DMS 273 (cell line): ENCODE measurements at regions not wholly inside any gene's neighbourhood (a gene's known extent, or its start where the extent isn't known, plus 50 kb on each side); places are given as distances from the start of the nearest gene placed in this dataset.
"Not testable (repeated sequence)": the region's sequence is repeated elsewhere in the genome, so short reads cannot be mapped to it uniquely, and the experiment has no call there.

Experiments used
- DNase-seq: peaks from one replicate; lab custom pipeline; 2025; ENCODE audit not compliant: unreplicated experiment; lab: John Stamatoyannopoulos, UW

DNA sequence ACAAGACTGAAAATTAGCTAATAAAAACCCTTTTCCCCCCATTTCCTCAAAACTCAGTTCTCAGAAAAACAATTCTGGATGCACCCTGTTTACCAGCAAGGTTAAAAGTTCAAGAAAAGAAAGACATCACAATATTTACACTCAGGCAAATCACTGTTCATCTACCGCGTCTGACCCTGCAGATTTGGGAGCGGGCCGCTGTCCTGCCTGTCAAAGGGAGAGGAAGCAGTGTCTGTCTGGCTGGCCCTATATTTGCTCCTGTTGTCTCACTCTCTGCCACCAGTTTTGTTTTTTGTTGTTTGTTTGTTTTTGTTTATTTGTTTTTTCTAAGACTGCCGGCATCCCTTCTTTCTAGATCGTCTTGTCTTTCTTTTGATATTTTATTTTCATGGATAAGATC, 299.4 kb downstream of the BCL2L11 start:
- not testable (repeated sequence) for DNase-seq

- DNase-seq = not testable (repeated sequence)
These were observed 300.1 kb downstream of the BCL2L11 start for GRCh38 chr2:111420835-111421234.

DNA sequence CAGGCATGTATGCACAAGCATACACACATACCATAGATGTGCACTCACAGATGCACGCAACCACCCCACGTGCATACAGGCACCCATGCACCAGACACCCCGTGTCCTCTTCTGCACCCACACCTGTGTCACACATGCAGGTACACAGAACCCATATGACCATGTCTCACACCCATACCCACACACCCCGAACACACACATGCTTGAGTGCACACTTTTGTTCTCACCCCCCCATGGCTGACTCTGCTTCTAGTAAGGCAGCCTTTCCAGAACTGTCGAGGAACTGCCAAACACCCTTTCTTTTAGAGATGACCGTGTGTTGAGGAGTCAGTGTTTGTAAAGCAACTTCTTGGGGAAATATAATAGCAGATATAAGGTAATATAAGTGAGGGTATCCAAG, 301.2 kb downstream of the BCL2L11 start:
- not testable (repeated sequence) for DNase-seq

DNA sequence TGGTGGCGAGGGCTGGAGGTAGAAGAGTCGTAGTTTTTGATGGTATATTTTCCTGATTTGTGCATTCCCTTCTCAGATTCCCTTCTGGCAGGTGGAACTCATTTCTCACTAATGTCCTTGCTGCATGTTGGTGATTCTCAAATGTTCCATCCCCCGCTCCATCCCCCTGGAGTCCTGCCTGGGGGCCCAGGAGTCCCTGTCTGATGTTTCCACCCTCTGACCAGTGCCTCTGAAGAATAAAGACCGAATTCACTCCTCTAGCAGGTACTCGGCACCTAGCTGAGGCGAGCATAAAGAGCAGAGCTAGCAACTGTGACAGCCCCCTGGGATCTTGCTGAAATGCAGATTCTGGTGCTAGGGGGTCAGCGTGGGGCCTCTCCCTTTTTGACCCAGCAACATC, 301.8 kb downstream of the BCL2L11 start:
- DNase-seq = not testable (repeated sequence)

- not testable (repeated sequence) for DNase-seq
These were observed 302.5 kb downstream of the BCL2L11 start for GRCh38 chr2:111423184-111423583.

DNA sequence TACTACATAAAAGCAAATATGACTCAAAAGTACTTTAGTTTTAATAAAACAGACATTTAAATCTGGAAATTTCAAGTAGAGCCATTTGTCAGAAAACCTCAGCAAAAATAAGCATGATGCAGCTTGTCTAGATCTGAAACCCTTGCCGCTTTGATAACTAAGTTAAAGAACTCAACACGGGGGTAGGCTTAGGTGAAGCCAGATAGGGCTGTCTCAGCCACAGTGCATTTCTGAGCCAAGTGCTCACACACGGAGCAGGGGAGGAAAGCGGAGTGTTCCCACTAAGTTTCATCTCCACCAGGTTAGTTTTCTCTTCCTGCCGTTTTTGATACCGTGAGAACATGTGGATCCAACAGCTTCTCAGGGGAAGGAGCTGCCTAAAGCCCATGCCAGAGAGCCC, 303.5 kb downstream of the BCL2L11 start:
- not testable (repeated sequence) for DNase-seq

GRCh38 chr2:111424851-111425309, 304.2 kb downstream of the BCL2L11 start:
- not testable (repeated sequence) for DNase-seq

DNA sequence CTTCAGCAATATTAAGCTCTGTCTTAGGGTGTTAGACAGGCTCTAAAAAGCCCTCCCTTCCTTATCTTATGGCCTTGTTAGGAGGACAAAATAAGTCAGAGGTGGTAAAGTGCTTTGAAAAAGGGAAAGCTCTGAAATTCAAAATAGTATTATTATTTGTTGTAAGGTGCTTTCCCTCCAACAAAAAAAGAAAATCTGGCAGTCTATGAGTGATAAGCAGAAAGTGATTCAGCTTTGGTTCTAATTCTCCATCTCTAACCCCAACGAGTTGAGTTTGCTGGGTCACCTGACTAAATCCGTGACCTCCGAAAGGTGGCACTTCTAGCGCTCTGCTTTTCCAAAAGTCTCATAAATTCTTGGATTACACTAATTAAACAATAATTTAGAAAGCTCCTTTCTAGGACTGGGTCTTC, 305.1 kb downstream of the BCL2L11 start:
- not testable (repeated sequence) for DNase-seq

- DNase-seq = not testable (repeated sequence)
These were observed 306.6 kb downstream of the BCL2L11 start for GRCh38 chr2:111427346-111427745.

- DNase-seq = not testable (repeated sequence)
These were observed 308.2 kb downstream of the BCL2L11 start for GRCh38 chr2:111428915-111429314.

- not testable (repeated sequence) for DNase-seq
These were observed 308.6 kb downstream of the BCL2L11 start for GRCh38 chr2:111429353-111429752.

DNA sequence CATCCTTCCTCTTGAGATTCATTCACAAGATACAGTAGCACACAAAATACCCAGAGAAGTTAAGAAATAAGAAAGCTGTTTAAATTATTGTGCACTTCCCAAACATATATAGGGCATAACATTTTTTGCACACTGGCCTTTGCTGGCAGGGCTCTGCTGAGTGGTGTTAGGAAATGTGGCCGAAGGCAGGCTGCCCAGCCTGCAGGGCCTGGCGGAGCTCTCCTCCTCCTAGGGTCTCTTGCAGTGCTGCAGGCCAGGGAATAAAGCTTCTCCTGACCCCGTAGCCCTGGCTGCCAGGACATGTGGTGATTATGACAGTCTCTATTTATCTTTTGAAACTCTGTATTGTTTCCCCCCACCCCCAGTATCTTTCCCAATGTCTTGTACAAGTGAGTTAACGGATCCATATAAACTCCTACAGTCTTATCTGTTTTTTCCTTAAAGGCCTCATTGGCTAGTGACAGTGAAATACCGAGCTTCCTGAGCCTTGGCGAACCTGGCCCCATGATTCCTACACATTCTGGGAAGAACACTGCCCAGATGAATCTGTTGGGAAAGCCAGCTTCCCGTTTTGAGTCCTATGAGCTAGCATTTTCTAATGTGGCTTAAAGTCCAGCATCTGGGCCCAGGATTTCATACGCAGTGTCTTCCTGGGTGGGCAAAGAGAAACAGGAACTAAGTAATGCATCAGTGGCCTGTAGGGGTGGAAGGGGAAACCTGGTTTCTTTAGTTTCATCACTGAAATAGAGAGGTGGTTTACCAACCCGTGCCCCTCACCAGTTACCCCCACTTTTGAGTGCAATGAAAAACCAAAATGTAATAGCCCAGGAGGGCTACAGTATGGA, 310.3 kb downstream of the BCL2L11 start:
- not testable (repeated sequence) for DNase-seq

GRCh38 chr2:111432423-111432822, 311.7 kb downstream of the BCL2L11 start:
- DNase-seq = not testable (repeated sequence)

DNA sequence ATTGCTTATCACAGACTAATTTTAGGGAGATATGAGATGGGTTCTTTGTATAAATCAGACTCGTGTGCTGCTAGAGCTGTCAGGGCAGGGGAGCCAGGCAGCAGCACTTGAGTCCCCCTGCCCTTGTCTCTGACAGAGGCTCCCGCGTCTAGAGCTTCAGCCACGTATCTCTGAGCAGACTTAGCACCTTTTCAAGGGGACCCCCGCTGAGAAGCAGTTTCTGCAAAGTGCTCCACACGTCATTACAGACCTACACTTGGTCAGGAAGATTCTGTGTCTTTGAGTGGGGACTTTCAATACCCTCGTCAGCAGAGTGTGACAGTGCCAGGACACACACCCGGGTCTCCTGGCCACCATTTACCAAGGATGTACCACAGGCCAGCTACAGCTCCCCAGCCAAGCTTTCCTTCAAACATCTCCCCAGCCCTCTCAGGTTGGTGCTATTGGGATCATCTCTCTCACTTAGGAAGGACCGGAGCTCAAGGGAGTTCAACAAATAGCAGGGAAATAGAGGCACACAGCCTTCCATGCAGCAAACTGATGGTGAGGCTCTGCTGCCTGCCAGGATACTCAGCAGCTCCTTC, 312.3 kb downstream of the BCL2L11 start:
- DNase-seq = not testable (repeated sequence)

GRCh38 chr2:111433892-111434607, 313.3 kb downstream of the BCL2L11 start:
- DNase-seq = not testable (repeated sequence)

- DNase-seq = not testable (repeated sequence)
These were observed 313.9 kb downstream of the BCL2L11 start for GRCh38 chr2:111434608-111434939.

GRCh38 chr2:111435553-111436310, 315.0 kb downstream of the BCL2L11 start:
- not testable (repeated sequence) for DNase-seq

DNA sequence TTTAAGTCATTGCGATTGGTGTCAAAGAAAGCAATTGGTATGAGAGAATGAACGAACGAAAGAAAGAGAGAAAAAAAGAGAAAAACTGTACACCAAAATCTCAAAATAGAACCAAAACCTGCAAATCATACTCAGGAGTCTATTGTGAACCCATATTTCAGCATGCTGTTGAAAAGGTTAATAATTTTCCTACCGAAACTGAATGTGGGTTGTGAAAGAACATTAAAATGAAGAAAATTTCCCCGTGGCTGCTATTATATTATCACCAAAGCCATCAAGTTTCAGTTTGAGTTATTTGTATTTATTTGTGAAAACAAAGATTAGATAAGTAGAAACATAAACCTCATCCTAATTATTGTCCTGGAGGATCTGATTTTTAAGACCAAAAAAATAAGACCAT, 315.7 kb downstream of the BCL2L11 start:
- DNase-seq = not testable (repeated sequence)

DNA sequence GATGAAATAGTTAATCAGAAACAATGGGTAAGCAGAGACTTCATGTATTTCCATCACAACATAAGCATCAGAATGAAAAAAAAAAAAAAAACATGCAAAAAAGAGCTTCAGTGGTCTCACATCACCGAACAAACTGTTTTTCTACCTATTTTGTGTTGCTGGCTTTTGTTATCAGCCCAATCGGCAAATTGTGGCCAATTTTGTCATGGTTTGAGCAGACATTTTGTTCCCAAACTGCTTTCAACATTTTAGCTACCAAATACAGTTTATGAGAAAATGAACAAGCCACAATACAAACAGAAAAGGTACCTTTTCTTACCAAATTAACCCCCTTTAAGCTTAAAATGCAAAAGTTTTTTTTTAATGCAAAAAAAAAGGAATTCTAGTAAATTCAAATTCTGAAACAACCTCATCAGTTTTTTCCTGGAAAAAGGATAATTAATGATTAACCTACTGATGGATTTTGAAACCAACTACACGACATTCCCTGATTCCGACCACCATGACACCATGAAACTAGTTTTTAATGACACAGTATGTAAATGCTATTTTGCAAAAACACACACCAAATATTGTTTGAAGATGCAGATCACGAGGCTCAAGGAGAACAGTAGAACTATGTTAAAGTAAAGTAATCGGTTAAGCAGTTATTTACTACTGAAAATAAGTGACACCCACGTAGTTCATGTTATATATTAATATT, 316.7 kb downstream of the BCL2L11 start:
- DNase-seq = not testable (repeated sequence)

- not testable (repeated sequence) for DNase-seq
These were observed 317.4 kb downstream of the BCL2L11 start for GRCh38 chr2:111438161-111438560.
